H1 (cell line): ENCODE measurements at regions not wholly inside any gene's neighbourhood (a gene's known extent, or its start where the extent isn't known, plus 50 kb on each side); places are given as distances from the start of the nearest gene placed in this dataset.

ENCODE experiments used
- EGR1 ChIP-seq: IDR thresholded peaks from 2 replicates; pipeline ENCODE4 v1.6.1; 2011; ENCODE audit warnings: low read depth, low read length, borderline replicate concordance
- TAF1 ChIP-seq: IDR thresholded peaks from 2 replicates; pipeline ENCODE4 v1.6.1; 2011; ENCODE audit warnings: mild to moderate bottlenecking, low read depth, low read length
- ZNF274 ChIP-seq: IDR thresholded peaks from 2 replicates; pipeline ENCODE4 v1.7.0; 2012; ENCODE audit warnings: low read length, borderline replicate concordance; ENCODE audit errors: extremely low read depth

- TF ChIP-seq EGR1 (no peak), ZNF274 (no peak), TAF1 (no peak)
These were observed 90.1 kb upstream of the PAK5 start for GRCh38 chr20:9928955-9929354.
